ENCODE measurements at regions not wholly inside any gene's neighbourhood (a gene's known extent, or its start where the extent isn't known, plus 50 kb on each side); places are given as distances from the start of the nearest gene placed in this dataset.

GRCh38 chr2:160582081-160582480 lies 88.5 kb upstream of the RBMS1 start:
- TF ChIP-seq SPI1 (IDR thresholded peaks at IDR 0.05; ENCODE audit: borderline replicate concordance, low read depth), result no peak
- no peak for TF ChIP-seq REST (IDR thresholded peaks at IDR 0.05; ENCODE audit: insufficient replicate concordance, low read depth)
- TF ChIP-seq GABPA (IDR thresholded peaks at IDR 0.05; ENCODE audit: low read depth), result no peak
- TF ChIP-seq, protein P1, sequence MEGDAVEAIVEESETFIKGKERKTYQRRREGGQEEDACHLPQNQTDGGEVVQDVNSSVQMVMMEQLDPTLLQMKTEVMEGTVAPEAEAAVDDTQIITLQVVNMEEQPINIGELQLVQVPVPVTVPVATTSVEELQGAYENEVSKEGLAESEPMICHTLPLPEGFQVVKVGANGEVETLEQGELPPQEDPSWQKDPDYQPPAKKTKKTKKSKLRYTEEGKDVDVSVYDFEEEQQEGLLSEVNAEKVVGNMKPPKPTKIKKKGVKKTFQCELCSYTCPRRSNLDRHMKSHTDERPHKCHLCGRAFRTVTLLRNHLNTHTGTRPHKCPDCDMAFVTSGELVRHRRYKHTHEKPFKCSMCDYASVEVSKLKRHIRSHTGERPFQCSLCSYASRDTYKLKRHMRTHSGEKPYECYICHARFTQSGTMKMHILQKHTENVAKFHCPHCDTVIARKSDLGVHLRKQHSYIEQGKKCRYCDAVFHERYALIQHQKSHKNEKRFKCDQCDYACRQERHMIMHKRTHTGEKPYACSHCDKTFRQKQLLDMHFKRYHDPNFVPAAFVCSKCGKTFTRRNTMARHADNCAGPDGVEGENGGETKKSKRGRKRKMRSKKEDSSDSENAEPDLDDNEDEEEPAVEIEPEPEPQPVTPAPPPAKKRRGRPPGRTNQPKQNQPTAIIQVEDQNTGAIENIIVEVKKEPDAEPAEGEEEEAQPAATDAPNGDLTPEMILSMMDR (IDR thresholded peaks at IDR 0.05; ENCODE audit: insufficient read depth, low read length), result no peak
- no peak for TF ChIP-seq POLR2AphosphoS5 (IDR thresholded peaks at IDR 0.05; ENCODE audit: low read depth)
- Histone ChIP-seq H3K27me3 (ENCODE audit: insufficient read depth, poor library complexity, severe bottlenecking) (no peaks in the 10 kb centered on the region), H3K4me3 (replicated peaks; ENCODE audit: insufficient read depth, low read length) (no peak overlapping the region), H3K27ac (replicated peaks) (no peak overlapping the region)
- no peak for DNase-seq (ENCODE audit: low read depth in 1 of 2, low spot score in 1 of 2)

DNA sequence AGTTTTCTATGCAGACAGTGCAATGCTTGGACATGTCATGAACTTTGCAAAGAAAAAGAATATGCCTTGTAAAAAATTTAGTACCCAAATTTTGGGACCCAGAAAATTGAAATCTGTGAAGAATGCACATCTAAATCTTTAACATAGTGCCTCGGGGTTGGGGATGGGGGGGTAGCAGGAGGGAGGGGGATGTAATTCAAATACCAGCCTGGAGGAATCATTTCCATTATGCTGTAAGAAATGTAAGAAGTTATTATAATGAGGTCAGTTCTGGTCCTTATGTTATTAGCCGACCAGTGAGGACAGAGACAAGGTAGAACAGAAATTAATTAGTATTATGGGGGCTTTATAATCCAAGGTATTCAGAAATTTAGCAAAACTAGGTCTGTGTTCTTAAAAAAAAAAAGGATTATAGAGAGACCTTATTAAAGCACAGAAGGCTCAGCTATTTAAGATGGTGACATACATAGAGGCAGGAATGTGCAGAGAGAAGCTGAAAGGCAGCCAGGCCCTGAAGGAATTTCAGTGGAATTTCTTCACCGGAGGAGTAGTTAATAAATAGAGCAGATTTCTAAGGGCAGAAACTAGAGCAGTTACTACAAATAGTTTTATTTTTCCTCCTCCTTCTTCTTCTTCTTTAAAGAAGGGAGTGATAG lies 89.0 kb upstream of the RBMS1 start:
- Histone ChIP-seq H3K27ac (replicated peaks) (no peak overlapping the region), H3K27me3 (ENCODE audit: insufficient read depth, poor library complexity, severe bottlenecking) (no peaks in the 10 kb centered on the region), H3K4me3 (replicated peaks; ENCODE audit: insufficient read depth, low read length) (no peak overlapping the region)
- no peak for DNase-seq (ENCODE audit: low read depth in 1 of 2, low spot score in 1 of 2)
- TF ChIP-seq, protein P1 (IDR thresholded peaks at IDR 0.05; ENCODE audit: insufficient read depth, low read length), result no peak
- TF ChIP-seq SPI1 (IDR thresholded peaks at IDR 0.05; ENCODE audit: borderline replicate concordance, low read depth), result no peak
- no peak for TF ChIP-seq POLR2AphosphoS5 (IDR thresholded peaks at IDR 0.05; ENCODE audit: low read depth)
- no peak for TF ChIP-seq REST (IDR thresholded peaks at IDR 0.05; ENCODE audit: insufficient replicate concordance, low read depth)
- no peak for TF ChIP-seq GABPA (IDR thresholded peaks at IDR 0.05; ENCODE audit: low read depth)

DNA sequence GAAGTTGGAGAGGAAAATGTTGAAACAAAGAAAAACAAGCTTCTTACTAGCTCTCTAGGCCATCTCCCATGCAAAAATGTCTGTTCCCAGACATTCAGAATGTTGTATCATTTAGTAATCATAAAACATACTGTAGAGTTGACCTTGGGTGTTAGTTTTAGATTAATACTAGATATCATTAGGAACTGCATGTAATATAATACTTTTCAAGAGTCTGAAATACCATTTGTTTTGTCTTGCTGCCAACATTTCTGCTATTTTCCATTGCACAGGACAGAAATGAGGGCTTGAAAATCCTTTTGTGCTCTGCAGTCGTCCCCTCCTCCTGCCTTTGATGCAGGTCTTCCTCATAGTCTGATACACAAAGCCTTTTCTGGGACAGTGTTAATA lies 89.5 kb upstream of the RBMS1 start:
- no peaks in the 10 kb centered on the region for H3K27me3 ChIP-seq (ENCODE audit: insufficient read depth, poor library complexity, severe bottlenecking)
- H3K4me3 ChIP-seq (replicated peaks; ENCODE audit: insufficient read depth, low read length), result no peak overlapping the region
- no peak for DNase-seq (ENCODE audit: low read depth in 1 of 2, low spot score in 1 of 2)
- no peak overlapping the region for H3K27ac ChIP-seq (replicated peaks)
- no peak for TF ChIP-seq SPI1 (IDR thresholded peaks at IDR 0.05; ENCODE audit: borderline replicate concordance, low read depth)
- TF ChIP-seq REST (IDR thresholded peaks at IDR 0.05; ENCODE audit: insufficient replicate concordance, low read depth), result no peak
- TF ChIP-seq POLR2AphosphoS5 (IDR thresholded peaks at IDR 0.05; ENCODE audit: low read depth), result no peak
- TF ChIP-seq, protein P1 (IDR thresholded peaks at IDR 0.05; ENCODE audit: insufficient read depth, low read length), result no peak
